Esophagus muscularis mucosa (tissue), 4 donors: ENCODE measurements at regions not wholly inside any gene's neighbourhood (a gene's known extent, or its start where the extent isn't known, plus 50 kb on each side); places are given as distances from the start of the nearest gene placed in this dataset.

Experiments
- DNase-seq: peaks from one replicate; pipeline ENCODE4 v3.0.0-alpha.2; 2017; ENCODE audit errors: extremely low spot score
- H3K27ac ChIP-seq, 4 donors: fragments of 200-600 bp; sonication (generic); replicated peaks in 1 of 4; 1 replicate in 3 of 4; 2 replicates in 1 of 4; pipeline ENCODE4 v1.5.1; 2016 to 2019; ENCODE audit warnings: mild to moderate bottlenecking in 1 of 4
- H3K27me3 ChIP-seq, 4 donors: fragments of 200-600 bp; sonication (generic); one replicate each; pipeline versions ENCODE4 v1.5.1 to v1.6.0; 2016 to 2019
- H3K36me3 ChIP-seq, 4 donors: fragments of 200-600 bp; sonication (generic); one replicate each; pipeline ENCODE4 v1.5.1; 2016 to 2019
- H3K4me1 ChIP-seq, 4 donors: fragments of 200-600 bp; sonication (generic); one replicate each; pipeline ENCODE4 v1.5.1; 2016 to 2019
- H3K4me3 ChIP-seq, 4 donors: fragments of 200-600 bp; sonication (generic); 1 replicate in 2 of 4; 2 replicates in 2 of 4; pipeline ENCODE4 v1.5.1; 2016 to 2019; ENCODE audit warnings: mild to moderate bottlenecking in 4 of 4, moderate library complexity in 1 of 4
- H3K9me3 ChIP-seq, 4 donors: fragments of 200-600 bp; sonication (generic); 1 replicate in 3 of 4; 2 replicates in 1 of 4; pipeline ENCODE4 v1.5.1; 2016 to 2019
- EP300 ChIP-seq: sonication (generic); formaldehyde crosslinking; IDR thresholded peaks from one replicate; pipeline ENCODE4 v1.6.1; 2017; ENCODE audit warnings: antibody characterized with exemption
- POLR2A ChIP-seq: fragments of 450-650 bp; IDR thresholded peaks from one replicate; pipeline ENCODE4 v1.6.1; 2017; ENCODE audit warnings: antibody characterized with exemption, moderate library complexity, mild to moderate bottlenecking, low read depth
- POLR2AphosphoS5 ChIP-seq, 2 donors: sonication (generic); formaldehyde crosslinking; IDR thresholded peaks; one replicate each; pipeline ENCODE4 v1.6.1; 2017; ENCODE audit warnings: antibody characterized with exemption in 2 of 2
- WGBS: methylation state at CpG from one replicate; pipeline ENCODE4 v1.1.5; 2018; 5-methylcytosine and 5-hydroxymethylcytosine counted together
- intact Hi-C: fragments of 100-400 bp; cut with DNase I; formaldehyde crosslinking; loops from one replicate; pipeline ENCODE4 v1.15.1; 2023
- TF ChIP-seq, protein P1 (sequence below), 3 experiments: fragments of 200-600 bp in 2 of 3; fragments of 450-650 bp in 1 of 3; sonication (generic) in 2 of 3; IDR thresholded peaks; one replicate each; pipeline ENCODE4 v1.5.1; 2017 to 2019; ENCODE audit warnings: antibody characterized with exemption in 3 of 3, mild to moderate bottlenecking in 2 of 3, moderate library complexity in 1 of 3

DNA sequence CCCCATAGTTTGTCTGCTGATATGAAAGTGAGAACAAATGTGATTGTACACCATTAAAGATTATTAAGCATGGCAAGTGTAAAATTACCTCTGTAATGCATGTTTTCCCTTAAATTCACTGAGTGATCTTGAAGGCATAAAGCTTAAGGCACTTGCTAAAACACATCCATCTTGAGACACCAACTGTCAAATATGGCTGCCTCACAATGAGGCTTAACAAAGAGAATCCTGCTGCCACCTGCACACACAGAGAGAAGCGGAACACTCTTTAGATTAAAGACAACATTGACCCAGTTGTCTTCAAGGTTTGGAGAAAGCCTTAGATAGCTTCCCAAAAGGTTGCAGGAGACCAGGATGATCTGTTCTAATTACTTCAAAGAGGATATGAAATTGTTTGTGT lies 803.6 kb upstream of the GYPC start:
- H3K9me3 ChIP-seq = no peaks in the 10 kb centered on the region
- no peak overlapping the region for H3K27ac ChIP-seq
- no peaks in the 10 kb centered on the region for H3K27me3 ChIP-seq
- no peak overlapping the region for H3K4me3 ChIP-seq
- no peaks in the 10 kb centered on the region for H3K36me3 ChIP-seq
- H3K4me1 ChIP-seq = no peaks in the 10 kb centered on the region
- no peak for DNase-seq
- WGBS = 85% methylated on average over 1 of the region's 1 CpG
- intact Hi-C loops = no loop called here
- TF ChIP-seq POLR2A (no peak), POLR2AphosphoS5 (IDR thresholded peaks at IDR 0.05) (no peak), EP300 (no peak)
- TF ChIP-seq, protein P1, sequence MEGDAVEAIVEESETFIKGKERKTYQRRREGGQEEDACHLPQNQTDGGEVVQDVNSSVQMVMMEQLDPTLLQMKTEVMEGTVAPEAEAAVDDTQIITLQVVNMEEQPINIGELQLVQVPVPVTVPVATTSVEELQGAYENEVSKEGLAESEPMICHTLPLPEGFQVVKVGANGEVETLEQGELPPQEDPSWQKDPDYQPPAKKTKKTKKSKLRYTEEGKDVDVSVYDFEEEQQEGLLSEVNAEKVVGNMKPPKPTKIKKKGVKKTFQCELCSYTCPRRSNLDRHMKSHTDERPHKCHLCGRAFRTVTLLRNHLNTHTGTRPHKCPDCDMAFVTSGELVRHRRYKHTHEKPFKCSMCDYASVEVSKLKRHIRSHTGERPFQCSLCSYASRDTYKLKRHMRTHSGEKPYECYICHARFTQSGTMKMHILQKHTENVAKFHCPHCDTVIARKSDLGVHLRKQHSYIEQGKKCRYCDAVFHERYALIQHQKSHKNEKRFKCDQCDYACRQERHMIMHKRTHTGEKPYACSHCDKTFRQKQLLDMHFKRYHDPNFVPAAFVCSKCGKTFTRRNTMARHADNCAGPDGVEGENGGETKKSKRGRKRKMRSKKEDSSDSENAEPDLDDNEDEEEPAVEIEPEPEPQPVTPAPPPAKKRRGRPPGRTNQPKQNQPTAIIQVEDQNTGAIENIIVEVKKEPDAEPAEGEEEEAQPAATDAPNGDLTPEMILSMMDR (IDR thresholded peaks at IDR 0.05) = no peak

DNA sequence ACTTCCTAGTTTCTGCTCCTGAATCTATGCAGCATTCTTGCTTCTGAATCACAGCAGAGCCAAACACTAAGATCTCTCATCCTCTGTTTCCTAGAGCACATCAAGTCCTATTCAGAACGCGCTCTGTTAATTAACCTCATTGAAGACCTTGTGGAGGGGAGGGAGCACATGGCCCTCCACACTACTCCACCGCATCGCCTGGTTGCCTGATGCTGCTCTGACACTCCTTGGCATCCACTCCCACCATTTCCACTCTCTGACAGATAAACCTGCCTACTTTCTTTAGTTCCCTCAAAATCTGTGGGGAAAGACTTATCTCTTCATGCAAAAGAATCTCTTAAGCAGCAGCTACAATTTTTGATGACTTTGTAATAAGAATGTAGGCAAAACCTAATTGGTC lies 802.3 kb upstream of the GYPC start:
- WGBS = 76% methylated on average over 4 of the region's 4 CpGs
- Histone ChIP-seq H3K4me3 (no peak overlapping the region), H3K9me3 (no peaks in the 10 kb centered on the region), H3K27me3 (no peaks in the 10 kb centered on the region), H3K36me3 (no peaks in the 10 kb centered on the region), H3K27ac (no peak overlapping the region), H3K4me1 (no peaks in the 10 kb centered on the region)
- TF ChIP-seq EP300 (no peak), POLR2A (no peak), POLR2AphosphoS5 (IDR thresholded peaks at IDR 0.05) (no peak)
- TF ChIP-seq, protein P1 (IDR thresholded peaks at IDR 0.05) = no peak
- no peak for DNase-seq
- intact Hi-C loops = no loop called here

DNA sequence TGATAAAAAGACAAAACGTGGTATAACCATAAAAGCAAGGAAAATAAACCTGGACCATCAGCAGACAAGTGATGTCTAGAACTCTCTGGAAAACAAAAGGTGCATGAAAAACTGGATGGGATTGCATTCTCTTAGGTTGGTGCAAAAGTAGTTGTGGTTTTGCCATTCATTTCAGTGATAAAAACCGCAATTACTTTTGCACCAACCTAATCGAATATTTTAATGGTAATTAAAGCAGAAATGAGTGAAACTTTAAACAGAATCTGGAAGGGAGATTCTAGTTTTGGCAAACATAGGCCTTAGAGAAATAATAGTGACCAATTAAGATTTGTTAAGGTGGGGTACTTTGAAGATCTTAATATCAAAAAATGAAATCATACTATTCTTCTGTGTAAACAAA lies 800.8 kb upstream of the GYPC start:
- TF ChIP-seq, protein P1 (IDR thresholded peaks at IDR 0.05) = no peak
- no peak for TF ChIP-seq POLR2A
- TF ChIP-seq POLR2AphosphoS5 (IDR thresholded peaks at IDR 0.05) = no peak
- TF ChIP-seq EP300 = no peak
- no peak for DNase-seq

DNA sequence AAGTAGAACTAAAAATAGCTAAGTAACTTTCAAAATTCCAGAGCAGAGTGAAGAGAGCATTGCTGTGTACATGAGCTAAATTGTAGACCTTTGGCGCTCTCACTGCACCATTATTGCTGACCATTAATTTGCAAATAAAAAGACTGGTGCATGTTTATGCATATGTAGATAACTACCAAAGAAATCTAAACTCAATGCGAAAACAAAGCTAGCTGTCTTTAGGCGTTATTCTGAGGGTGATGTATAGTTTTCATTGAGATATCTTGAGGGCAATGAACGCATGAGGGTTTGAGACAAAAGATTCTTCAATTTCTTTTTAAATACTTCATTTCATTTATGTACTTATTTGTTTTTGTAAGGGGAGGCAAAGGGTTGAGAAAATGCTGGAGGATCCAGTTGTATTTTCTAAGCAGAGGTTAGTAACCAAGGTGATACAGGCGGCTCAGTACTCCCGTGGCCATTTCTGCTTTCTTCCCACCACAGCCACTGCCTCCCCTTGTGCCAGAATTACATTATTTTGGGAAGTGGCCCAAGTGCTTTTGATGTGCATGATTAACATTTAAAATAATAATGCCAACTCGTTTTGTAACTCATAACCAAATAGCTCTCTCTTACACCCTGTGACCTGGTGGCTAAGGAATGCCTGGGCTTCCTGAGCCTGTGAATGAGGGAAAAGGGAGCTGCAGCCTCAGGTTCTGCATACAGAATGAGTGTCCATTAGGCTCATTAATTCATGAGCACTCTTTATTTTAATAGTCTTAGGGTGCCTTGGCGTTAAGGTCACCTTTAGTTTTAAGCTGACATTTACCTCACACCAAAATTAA lies 797.8 kb upstream of the GYPC start:
- no peak overlapping the region for H3K27ac ChIP-seq
- H3K36me3 ChIP-seq = no peaks in the 10 kb centered on the region
- H3K4me3 ChIP-seq = no peak overlapping the region
- TF ChIP-seq POLR2AphosphoS5 (IDR thresholded peaks at IDR 0.05) = no peak
- no peak for TF ChIP-seq POLR2A
- TF ChIP-seq EP300 = no peak
- TF ChIP-seq, protein P1 (IDR thresholded peaks at IDR 0.05) = no peak
- H3K4me1 ChIP-seq = no peaks in the 10 kb centered on the region
- DNase-seq = no peak
- no peaks in the 10 kb centered on the region for H3K27me3 ChIP-seq
- H3K9me3 ChIP-seq = no peaks in the 10 kb centered on the region
- 72% methylated on average over 8 of the region's 8 CpGs for WGBS
- intact Hi-C loops = no loop called here

More for the DNA sequence above, 800.8 kb upstream of the GYPC start:
- Histone ChIP-seq H3K4me3 (no peak overlapping the region), H3K9me3 (no peaks in the 10 kb centered on the region), H3K4me1 (no peaks in the 10 kb centered on the region), H3K27ac (no peak overlapping the region), H3K36me3 (no peaks in the 10 kb centered on the region), H3K27me3 (no peaks in the 10 kb centered on the region)
- WGBS = 73% methylated on average over 3 of the region's 3 CpGs
- intact Hi-C loops = no loop called here

DNA sequence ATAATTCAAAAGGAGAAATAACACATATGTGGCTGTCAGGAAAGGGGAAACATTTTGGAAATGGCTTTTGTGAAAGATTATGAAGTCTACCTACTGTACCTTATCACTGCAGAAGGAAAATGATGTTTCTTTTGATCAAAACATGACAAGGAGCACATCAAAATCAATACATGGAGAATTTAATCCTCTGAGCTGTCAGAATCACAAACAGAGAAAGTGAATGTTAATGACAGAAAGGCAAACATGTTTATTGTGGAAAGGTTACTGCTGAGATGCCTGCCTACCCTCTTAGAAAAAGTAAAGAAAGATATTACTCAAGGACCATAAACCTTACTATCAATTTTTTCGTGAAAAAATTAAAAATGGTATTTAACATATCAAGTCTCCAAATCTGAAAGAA lies 794.5 kb upstream of the GYPC start:
- H3K36me3 ChIP-seq = no peaks in the 10 kb centered on the region
- H3K4me3 ChIP-seq = no peak overlapping the region
- no peaks in the 10 kb centered on the region for H3K9me3 ChIP-seq
- H3K27me3 ChIP-seq = no peaks in the 10 kb centered on the region
- H3K27ac ChIP-seq = no peak overlapping the region
- no peak for TF ChIP-seq EP300
- no peak for TF ChIP-seq POLR2A
- no peak for TF ChIP-seq POLR2AphosphoS5 (IDR thresholded peaks at IDR 0.05)
- TF ChIP-seq, protein P1 (IDR thresholded peaks at IDR 0.05) = no peak
- DNase-seq = no peak
- intact Hi-C loops = no loop called here
- 91% methylated on average over 1 of the region's 1 CpG for whole genome bisulfite sequencing
- no peaks in the 10 kb centered on the region for H3K4me1 ChIP-seq
